Endothelial cell of umbilical vein (primary cell): ENCODE measurements at regions not wholly inside any gene's neighbourhood (a gene's known extent, or its start where the extent isn't known, plus 50 kb on each side); places are given as distances from the start of the nearest gene placed in this dataset.

Source experiments
- EZH2 ChIP-seq: IDR thresholded peaks from 2 replicates; pipeline ENCODE4 v1.6.1; 2012; ENCODE audit warnings: borderline replicate concordance, low read depth, mild to moderate bottlenecking, moderate library complexity, low read length, inconsistent platforms; ENCODE audit not compliant: severe bottlenecking
- FOS ChIP-seq: IDR thresholded peaks from 2 replicates; pipeline ENCODE4 v1.6.1; 2011; ENCODE audit warnings: mild to moderate bottlenecking, low read length, moderate library complexity, borderline replicate concordance; ENCODE audit not compliant: insufficient read depth
- JUN ChIP-seq: IDR thresholded peaks from 2 replicates; pipeline ENCODE4 v1.6.1; 2011; ENCODE audit warnings: borderline replicate concordance, low read depth; ENCODE audit not compliant: insufficient read length, insufficient read depth
- MYC ChIP-seq: IDR thresholded peaks from one replicate; pipeline ENCODE4 v1.6.1; 2011; ENCODE audit warnings: mild to moderate bottlenecking, low read depth, low read length
- POLR2A ChIP-seq: IDR thresholded peaks from 2 replicates; pipeline ENCODE4 v1.6.1; 2012; ENCODE audit warnings: low read depth, mild to moderate bottlenecking, control low read depth, low read length
- POLR2AphosphoS5 ChIP-seq: IDR thresholded peaks from 2 replicates; pipeline ENCODE4 v1.6.1; 2012; ENCODE audit warnings: low read depth, mild to moderate bottlenecking, control low read depth, low read length, moderate library complexity; ENCODE audit not compliant: insufficient read depth
- TF ChIP-seq, protein P1 (sequence below), 2 donors: IDR thresholded peaks; 1 replicate in 1 of 2; 2 replicates in 1 of 2; pipeline ENCODE4 v1.5.1; 2011; ENCODE audit warnings: low read length in 2 of 2, mild to moderate bottlenecking in 2 of 2, moderate library complexity in 2 of 2, control low read depth in 1 of 2, inconsistent platforms in 1 of 2, low read depth in 1 of 2; ENCODE audit not compliant: insufficient read depth in 1 of 2; ENCODE audit errors: extremely low read depth in 1 of 2
- TF ChIP-seq, protein P2 (sequence below): IDR thresholded peaks from 2 replicates; pipeline ENCODE4 v1.6.1; 2011; ENCODE audit not compliant: insufficient read depth, insufficient read length

GRCh38 chr4:136768213-136768924 lies 763.9 kb downstream of the PCDH18 start:
- TF ChIP-seq POLR2A (no peak), JUN (no peak), EZH2 (no peak), FOS (no peak), MYC (no peak), POLR2AphosphoS5 (no peak)
- TF ChIP-seq, protein P1, sequence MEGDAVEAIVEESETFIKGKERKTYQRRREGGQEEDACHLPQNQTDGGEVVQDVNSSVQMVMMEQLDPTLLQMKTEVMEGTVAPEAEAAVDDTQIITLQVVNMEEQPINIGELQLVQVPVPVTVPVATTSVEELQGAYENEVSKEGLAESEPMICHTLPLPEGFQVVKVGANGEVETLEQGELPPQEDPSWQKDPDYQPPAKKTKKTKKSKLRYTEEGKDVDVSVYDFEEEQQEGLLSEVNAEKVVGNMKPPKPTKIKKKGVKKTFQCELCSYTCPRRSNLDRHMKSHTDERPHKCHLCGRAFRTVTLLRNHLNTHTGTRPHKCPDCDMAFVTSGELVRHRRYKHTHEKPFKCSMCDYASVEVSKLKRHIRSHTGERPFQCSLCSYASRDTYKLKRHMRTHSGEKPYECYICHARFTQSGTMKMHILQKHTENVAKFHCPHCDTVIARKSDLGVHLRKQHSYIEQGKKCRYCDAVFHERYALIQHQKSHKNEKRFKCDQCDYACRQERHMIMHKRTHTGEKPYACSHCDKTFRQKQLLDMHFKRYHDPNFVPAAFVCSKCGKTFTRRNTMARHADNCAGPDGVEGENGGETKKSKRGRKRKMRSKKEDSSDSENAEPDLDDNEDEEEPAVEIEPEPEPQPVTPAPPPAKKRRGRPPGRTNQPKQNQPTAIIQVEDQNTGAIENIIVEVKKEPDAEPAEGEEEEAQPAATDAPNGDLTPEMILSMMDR (IDR thresholded peaks at IDR 0.05; ENCODE audit: extremely low read depth in 1 of 2, insufficient read depth in 1 of 2, low read depth in 1 of 2, low read length in 2 of 2) = no peak
- TF ChIP-seq, protein P2, sequence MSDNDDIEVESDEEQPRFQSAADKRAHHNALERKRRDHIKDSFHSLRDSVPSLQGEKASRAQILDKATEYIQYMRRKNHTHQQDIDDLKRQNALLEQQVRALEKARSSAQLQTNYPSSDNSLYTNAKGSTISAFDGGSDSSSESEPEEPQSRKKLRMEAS = no peak
